HG03064 (cell line): ENCODE measurements at regions not wholly inside any gene's neighbourhood (a gene's known extent, or its start where the extent isn't known, plus 50 kb on each side); places are given as distances from the start of the nearest gene placed in this dataset.

Experiments used
- ATAC-seq: cut with Tn5 transposase; IDR thresholded peaks from one replicate; pipeline ENCODE4 v1.9.1; 2021; ENCODE audit warnings: low read depth; ENCODE audit not compliant: unreplicated experiment

GRCh38 chr2:136251197-136251884, 133.4 kb upstream of the CXCR4 start:
- ATAC-seq = no peak

- no peak for ATAC-seq
Measured at GRCh38 chr2:136250131-136250530, 132.2 kb upstream of the CXCR4 start.

- ATAC-seq = no peak
Measured at GRCh38 chr2:136248907-136249306, 131.0 kb upstream of the CXCR4 start.

- no peak for ATAC-seq
Measured at GRCh38 chr2:136248242-136248641, 130.3 kb upstream of the CXCR4 start.

DNA sequence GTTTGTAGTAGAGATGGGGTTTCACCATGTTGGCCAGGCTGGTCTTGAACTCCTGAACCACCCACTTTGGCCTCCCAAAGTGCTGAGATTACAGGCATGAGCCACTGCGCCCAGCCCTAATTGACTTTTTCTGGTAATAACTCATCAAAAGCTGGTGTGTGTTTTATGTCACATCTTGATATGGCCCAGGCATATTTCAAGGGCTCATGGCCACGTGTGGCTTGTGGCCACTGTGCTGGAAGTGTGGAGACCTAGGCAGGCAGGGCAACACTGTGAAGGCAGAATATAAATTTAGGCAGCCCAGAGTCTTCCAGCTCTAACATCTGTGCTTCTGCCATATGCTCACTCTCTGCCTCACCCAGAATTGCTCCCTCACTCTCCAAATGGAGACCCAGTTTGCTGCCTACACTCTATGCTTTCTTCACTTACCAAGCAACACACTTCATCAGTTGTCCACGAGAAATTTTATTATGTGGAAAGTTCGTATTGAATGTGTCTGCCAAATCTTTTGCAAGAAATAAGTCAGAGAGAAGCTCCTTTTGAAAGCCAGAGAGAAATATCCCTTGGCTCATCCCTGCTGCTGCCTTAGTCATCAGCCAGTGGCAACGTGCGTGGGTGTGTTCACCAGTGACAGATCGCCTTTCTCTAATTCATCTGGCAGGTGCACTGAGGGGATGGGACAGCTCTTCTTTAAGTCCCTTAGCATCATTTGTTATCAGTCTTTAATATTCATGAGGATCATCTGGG, 129.4 kb upstream of the CXCR4 start:
- ATAC-seq = no peak

DNA sequence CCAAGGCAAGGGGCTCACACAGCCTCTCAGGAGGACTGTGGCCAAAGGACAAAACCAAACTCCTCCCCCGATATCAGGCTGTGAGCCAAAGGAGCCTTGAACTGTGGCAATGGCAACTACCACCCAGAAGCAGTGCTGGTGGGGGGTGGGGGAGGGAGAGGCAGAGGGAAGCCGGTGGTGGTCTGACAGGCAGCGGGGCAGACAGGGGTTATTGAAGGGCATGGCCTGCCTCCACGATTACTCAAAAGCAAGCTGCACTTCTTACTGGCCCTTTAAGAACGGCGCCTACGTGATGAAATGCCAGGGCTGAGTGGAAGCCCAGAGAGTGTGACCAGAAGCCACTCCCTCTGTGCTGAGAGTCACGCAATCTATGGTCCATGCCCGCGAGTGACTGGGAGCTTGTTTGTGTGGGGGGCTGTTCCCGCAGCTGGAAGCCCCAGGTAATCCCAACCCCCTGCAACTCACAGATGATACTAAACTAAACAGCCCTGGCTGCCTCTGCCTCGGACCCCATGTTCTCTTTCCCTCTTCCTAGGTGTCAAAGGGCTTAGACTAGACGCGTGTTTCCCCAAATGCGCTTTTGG, 128.2 kb upstream of the CXCR4 start:
- no peak for ATAC-seq

DNA sequence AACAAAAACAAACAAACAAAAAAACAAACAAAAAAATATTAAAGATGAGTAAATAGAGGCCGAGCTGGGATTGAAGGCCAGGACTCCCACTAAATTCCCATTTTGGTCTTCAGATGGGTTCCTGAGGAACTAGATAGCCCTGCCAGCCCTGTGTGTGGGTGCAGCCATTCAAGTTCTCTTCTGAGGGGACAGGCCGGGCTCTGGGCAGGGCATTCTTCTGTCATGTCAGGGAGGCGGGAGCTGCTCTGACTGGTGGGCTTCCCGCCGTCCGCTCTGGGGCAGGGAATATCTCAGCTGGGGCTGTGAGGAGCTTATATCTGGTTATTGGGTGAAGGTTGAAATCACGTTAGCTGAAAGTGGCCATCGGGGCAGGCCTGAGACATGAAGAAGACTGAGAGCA, 127.3 kb upstream of the CXCR4 start:
- ATAC-seq = no peak

- no peak for ATAC-seq
Measured at GRCh38 chr2:136244536-136244885, 126.6 kb upstream of the CXCR4 start.

GRCh38 chr2:136243638-136244535, 125.9 kb upstream of the CXCR4 start:
- no peak for ATAC-seq

DNA sequence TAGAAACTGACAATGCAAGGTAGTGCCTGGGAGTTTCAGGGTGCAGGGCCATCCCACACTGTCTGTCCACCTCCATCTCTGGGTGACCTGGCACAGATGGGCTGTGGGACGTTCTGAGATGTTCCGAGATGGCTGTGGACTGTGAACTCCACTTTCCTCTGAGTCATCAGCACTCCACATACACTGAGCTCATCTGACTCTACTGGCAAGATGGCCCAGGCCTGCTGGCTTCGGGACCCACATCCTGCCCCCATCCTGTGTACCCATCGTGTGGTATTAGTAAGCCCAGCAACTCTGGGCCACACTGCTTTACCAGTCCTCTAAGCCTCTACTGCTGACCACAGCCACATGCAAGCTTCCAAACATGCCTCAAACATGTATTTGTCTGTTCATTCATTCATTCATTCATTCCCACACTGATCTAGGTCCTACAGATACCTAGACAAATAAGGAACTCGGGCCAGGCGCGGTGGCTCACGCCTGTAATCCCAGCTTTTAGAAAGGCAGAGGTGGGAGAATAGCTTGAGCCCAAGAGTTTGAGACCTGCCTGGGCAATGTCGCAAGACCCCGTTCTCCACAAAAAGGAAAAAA, 124.8 kb upstream of the CXCR4 start:
- ATAC-seq = no peak

DNA sequence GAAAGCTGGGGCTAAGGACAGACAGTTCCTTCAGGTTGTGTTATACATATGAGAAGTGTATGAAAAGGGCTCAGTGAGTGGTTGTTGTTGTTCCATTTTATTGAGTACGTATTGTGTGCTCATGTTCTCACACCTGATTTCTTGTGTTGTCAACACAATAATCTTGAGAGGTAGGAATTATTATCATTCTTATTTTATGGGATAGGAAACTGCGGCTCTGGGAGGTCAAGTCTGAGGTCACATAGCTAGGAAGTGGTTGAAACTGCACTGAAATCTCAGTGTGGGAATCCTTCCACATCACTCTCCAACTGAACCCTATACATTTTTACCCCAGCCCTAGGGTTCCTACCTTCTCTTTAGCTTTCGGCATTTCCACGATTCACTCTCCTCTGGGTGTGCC, 124.2 kb upstream of the CXCR4 start:
- ATAC-seq = no peak

DNA sequence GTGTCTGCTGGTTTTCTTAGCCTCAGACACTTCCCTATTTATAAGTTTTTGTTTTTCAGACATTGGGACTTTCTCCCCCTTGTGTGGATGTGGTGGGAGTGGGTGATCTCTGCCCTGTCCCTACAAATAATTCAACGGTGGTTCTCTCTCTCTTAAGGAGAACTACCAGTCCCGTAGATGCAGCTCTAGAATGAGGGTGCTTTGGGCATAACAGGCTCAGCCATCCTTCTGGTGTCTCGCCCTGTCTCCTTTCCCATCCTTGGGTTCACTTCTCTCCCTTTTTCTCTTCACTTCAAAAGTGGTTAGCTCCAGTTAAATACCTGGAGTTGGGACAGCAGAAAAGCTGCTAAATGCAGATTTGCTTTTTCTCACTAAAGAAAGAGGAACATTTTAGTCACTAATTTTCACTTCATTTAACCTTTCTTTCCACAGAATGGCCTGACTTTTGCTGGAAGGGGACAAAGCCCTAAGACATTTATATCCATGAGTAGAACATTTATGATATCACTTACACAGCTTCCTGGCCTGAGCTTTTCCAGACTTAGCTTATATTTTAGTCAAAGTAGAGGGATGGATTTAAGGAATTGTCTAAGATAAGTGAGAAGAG, 121.2 kb upstream of the CXCR4 start:
- ATAC-seq = no peak

GRCh38 chr2:136238286-136239078, 120.5 kb upstream of the CXCR4 start:
- ATAC-seq = peak; percentile 83

DNA sequence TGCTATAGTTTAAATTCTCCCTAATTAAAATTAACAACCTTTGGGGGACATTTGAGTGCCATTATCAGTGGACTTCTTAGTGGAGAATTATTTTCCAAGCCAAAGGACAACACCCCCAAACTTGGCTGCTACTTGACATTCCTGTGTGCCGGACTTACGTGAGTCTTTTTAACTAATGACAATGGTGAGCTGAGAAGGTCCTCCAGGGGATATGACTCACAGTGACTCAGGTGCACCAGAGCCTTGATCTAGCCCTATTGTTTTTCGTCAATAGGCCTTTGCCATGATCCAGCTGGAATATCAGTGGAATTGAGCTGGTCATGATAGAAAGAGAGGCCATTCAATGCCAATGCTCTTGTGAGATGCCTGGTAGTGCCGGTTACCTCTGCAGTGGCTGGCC, 118.1 kb upstream of the CXCR4 start:
- ATAC-seq = no peak

DNA sequence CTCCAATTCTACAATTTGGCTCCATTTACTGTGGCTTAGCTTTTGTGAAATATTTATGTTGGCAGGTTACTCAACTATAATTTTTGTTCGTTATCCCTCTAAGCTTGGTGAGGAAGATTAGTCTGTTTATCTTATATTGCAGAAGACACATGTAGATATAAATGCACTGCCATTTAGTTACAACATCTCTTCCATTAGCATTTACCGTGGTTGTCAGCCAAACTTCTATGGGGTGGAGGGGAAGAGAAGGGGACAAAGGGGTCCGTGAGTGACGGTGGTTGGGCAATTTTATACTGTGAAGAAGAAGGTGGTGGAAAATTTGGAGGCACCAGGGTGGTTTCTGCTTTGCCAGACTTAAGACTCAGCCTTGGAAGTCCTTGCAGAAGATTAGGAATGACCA, 117.6 kb upstream of the CXCR4 start:
- ATAC-seq = no peak

- no peak for ATAC-seq
Measured at GRCh38 chr2:136234261-136234660, 116.3 kb upstream of the CXCR4 start.

DNA sequence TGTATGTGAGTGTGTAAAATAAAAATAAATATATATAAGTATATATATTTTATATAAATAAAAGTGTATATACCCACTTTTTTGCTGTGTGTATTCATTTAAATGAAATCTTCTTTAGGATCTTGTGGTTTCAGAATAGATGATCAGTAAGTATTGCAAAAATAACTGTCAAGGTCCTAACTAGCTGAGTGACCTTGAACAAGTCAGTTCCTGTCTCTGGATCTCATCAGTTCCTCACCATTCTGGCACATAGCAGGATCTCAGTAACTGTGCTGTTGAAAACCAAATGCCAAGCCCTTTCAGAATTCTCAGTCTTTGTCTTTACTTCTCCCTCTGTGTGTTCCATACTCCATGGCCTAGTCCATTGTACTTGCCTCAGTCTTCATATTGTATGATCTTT, 115.3 kb upstream of the CXCR4 start:
- no peak for ATAC-seq

DNA sequence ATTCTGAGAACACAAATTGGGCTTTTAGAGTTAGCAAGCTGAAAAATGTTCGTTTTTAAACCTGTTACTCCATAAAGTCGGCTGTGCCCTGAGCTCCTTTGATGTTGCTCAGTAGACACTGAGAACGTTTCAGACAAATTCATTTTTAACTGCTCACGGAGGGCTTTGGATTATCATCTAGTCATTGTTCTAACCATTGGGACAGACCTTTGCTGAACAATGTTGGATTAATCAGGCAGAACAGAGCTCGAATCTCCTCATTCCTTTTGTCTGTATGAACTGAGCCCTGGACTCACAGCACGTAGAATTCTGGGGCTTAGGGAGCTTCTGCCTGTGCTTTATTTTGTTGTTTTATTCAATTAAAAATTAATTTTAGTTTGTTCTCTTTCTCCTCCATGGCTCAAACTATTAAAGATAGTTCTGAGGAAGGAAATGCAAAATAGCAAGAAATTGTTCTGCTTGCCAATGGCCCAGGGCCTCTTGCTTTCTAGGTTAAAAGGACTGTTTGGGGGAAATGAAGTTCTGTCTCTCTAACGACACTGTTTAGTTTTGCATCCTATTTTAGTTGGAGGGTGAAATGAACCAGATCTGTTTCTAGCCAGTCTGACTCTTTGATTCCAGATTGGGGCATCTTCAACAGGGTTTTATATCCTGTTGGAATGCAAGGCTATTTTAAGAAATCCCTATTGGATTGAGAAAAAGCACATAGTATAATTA, 114.7 kb upstream of the CXCR4 start:
- ATAC-seq = no peak

- ATAC-seq = no peak
Measured at GRCh38 chr2:136230464-136230863, 112.5 kb upstream of the CXCR4 start.
